CD4-positive, alpha-beta T cell (primary cell): ENCODE measurements at regions not wholly inside any gene's neighbourhood (a gene's known extent, or its start where the extent isn't known, plus 50 kb on each side); places are given as distances from the start of the nearest gene placed in this dataset.

Experiments
- ATAC-seq: fragments of 200-7000 bp; cut with Tn5 transposase; one replicate; pipeline ENCODE4 v1.10.0; 2022; ENCODE audit warnings: mild to moderate bottlenecking; ENCODE audit not compliant: poor library complexity
- CTCF ChIA-PET: fragments of 350-600 bp; sonication (Branson Sonifier 250); formaldehyde crosslinking; loops from one replicate; lab custom pipeline; 2021; ENCODE audit warnings: antibody characterized with exemption, inconsistent platforms; lab: Charles Lee
- POLR2A ChIA-PET: fragments of 350-600 bp; sonication (Branson Sonifier 250); formaldehyde crosslinking; loops from one replicate; lab custom pipeline; 2021; ENCODE audit warnings: antibody characterized with exemption, inconsistent platforms; lab: Charles Lee
- DNase-seq, 14 experiments: peaks; one replicate each; pipeline ENCODE4 v3.0.0-alpha.2; 2013 to 2020; ENCODE audit warnings: mixed read lengths in 2 of 14
- H3K27ac ChIP-seq, 2 donors: one replicate each; pipeline versions ENCODE4 v1.5.1 to v1.7.0; 2013; ENCODE audit warnings: low read length in 2 of 2, low read depth in 1 of 2, mild to moderate bottlenecking in 1 of 2
- H3K27me3 ChIP-seq, 2 experiments: 1 replicate in 1 of 2; 2 replicates in 1 of 2; pipeline versions ENCODE4 v1.6.1 to v1.7.0; 2013; ENCODE audit warnings: low read length in 2 of 2, control low read depth in 1 of 2, mild to moderate bottlenecking in 1 of 2, moderate library complexity in 1 of 2; ENCODE audit not compliant: insufficient read depth in 2 of 2, control insufficient read depth in 1 of 2
- H3K36me3 ChIP-seq: one replicate; pipeline ENCODE4 v1.6.1; 2013; ENCODE audit warnings: low read length, control low read depth; ENCODE audit not compliant: insufficient read depth
- H3K4me1 ChIP-seq: one replicate; pipeline ENCODE4 v1.6.1; 2013; ENCODE audit warnings: low read length, control low read depth; ENCODE audit not compliant: insufficient read depth
- H3K4me3 ChIP-seq: one replicate; pipeline ENCODE4 v1.5.1; 2013; ENCODE audit warnings: mild to moderate bottlenecking, low read length, moderate library complexity
- H3K9me3 ChIP-seq, 2 experiments: 1 replicate in 1 of 2; 2 replicates in 1 of 2; pipeline versions ENCODE4 v1.6.1 to v1.7.0; 2013; ENCODE audit warnings: low read length in 2 of 2, mild to moderate bottlenecking in 2 of 2, control low read depth in 1 of 2, moderate library complexity in 1 of 2; ENCODE audit not compliant: control insufficient read depth in 1 of 2, insufficient read depth in 1 of 2
- H3K27ac Mint-ChIP-seq: one replicate; pipeline ENCODE4 v1.8.0; 2020; ENCODE audit warnings: mixed read lengths
- H3K27me3 Mint-ChIP-seq: one replicate; pipeline ENCODE4 v1.8.0; 2021; ENCODE audit warnings: mixed read lengths
- H3K36me3 Mint-ChIP-seq: one replicate; pipeline ENCODE4 v1.8.0; 2021; ENCODE audit warnings: low read depth, mixed read lengths
- H3K4me1 Mint-ChIP-seq: one replicate; pipeline ENCODE4 v1.8.0; 2021; ENCODE audit warnings: low read depth, mixed read lengths
- H3K4me3 Mint-ChIP-seq: one replicate; pipeline ENCODE4 v1.8.0; 2020; ENCODE audit warnings: mild to moderate bottlenecking, mixed read lengths
- H3K9me3 Mint-ChIP-seq: one replicate; pipeline ENCODE4 v1.8.0; 2020; ENCODE audit warnings: mixed read lengths
- CTCF ChIP-seq: fragments of 200-600 bp; IDR thresholded peaks from one replicate; pipeline ENCODE4 v1.8.0; 2022; ENCODE audit warnings: antibody characterized with exemption, mild to moderate bottlenecking
- intact Hi-C, 2 experiments: fragments of 100-400 bp; cut with DNase I in 1 of 2; cut with micrococcal nuclease in 1 of 2; formaldehyde crosslinking; loops; one replicate each; pipeline versions ENCODE4 v1.15.1 to v1.9.0; 2023 to 2025; cut with DNase I, micrococcal nuclease

- Mint-ChIP-seq H3K4me3 (no peak overlapping the region), H3K27ac (no peak overlapping the region), H3K36me3 (no peaks in the 10 kb centered on the region), H3K27me3 (peaks cover 19% of the 10 kb centered on the region), H3K4me1 (no peaks in the 10 kb centered on the region), H3K9me3 (no peaks in the 10 kb centered on the region)
- no peaks in the 10 kb centered on the region for H3K9me3 ChIP-seq
- CTCF ChIA-PET = no interaction called here
- H3K36me3 ChIP-seq = no peaks in the 10 kb centered on the region
- H3K4me3 ChIP-seq = no peak overlapping the region
- POLR2A ChIA-PET = no interaction called here
- DNase-seq (no peak), ATAC-seq (no peak)
- peaks cover 6% of the 10 kb centered on the region in 2 experiments for H3K27me3 ChIP-seq
- no peaks in the 10 kb centered on the region for H3K4me1 ChIP-seq
- no peak overlapping the region for H3K27ac ChIP-seq
- intact Hi-C loops = no loop called here
- no peak for TF ChIP-seq CTCF
Observed at GRCh38 chr7:43038254-43038653, 74.2 kb upstream of the HECW1 start.

- ChIA-PET POLR2A (no interaction called here), CTCF (no interaction called here)
- no peak for DNase-seq
Observed at GRCh38 chr7:43039346-43039745, 73.1 kb upstream of the HECW1 start.

GRCh38 chr7:43040461-43040860, 72.0 kb upstream of the HECW1 start:
- no peak overlapping the region for H3K27ac Mint-ChIP-seq
- no peaks in the 10 kb centered on the region for H3K36me3 Mint-ChIP-seq
- intact Hi-C loops = no loop called here
- H3K4me1 Mint-ChIP-seq = no peaks in the 10 kb centered on the region
- H3K27me3 ChIP-seq = peaks cover 5 to 14% of the 10 kb centered on the region in 2 experiments
- peaks cover 41% of the 10 kb centered on the region for H3K27me3 Mint-ChIP-seq
- H3K4me3 Mint-ChIP-seq = no peak overlapping the region
- POLR2A ChIA-PET = no interaction called here
- ATAC-seq (no peak), DNase-seq (no peak)
- CTCF ChIA-PET = no interaction called here
- H3K9me3 Mint-ChIP-seq = no peaks in the 10 kb centered on the region
- H3K4me3 ChIP-seq = no peak overlapping the region
- TF ChIP-seq CTCF = no peak
- H3K9me3 ChIP-seq = no peaks in the 10 kb centered on the region
- H3K4me1 ChIP-seq = no peaks in the 10 kb centered on the region
- no peak overlapping the region for H3K27ac ChIP-seq
- H3K36me3 ChIP-seq = no peaks in the 10 kb centered on the region

More at GRCh38 chr7:43039346-43039745, 73.1 kb upstream of the HECW1 start:
- TF ChIP-seq CTCF = no peak
- Histone ChIP-seq H3K9me3 (no peaks in the 10 kb centered on the region), H3K4me1 (no peaks in the 10 kb centered on the region), H3K27ac (no peak overlapping the region), H3K27me3 (peaks cover 6 to 7% of the 10 kb centered on the region in 2 experiments), H3K4me3 (no peak overlapping the region), H3K36me3 (no peaks in the 10 kb centered on the region)
- H3K36me3 Mint-ChIP-seq = no peaks in the 10 kb centered on the region
- H3K27ac Mint-ChIP-seq = no peak overlapping the region
- no peak overlapping the region for H3K4me3 Mint-ChIP-seq
- H3K27me3 Mint-ChIP-seq = peaks cover 30% of the 10 kb centered on the region
- no peaks in the 10 kb centered on the region for H3K4me1 Mint-ChIP-seq
- no peaks in the 10 kb centered on the region for H3K9me3 Mint-ChIP-seq
- intact Hi-C loops = no loop called here
- ATAC-seq = no peak
